GM13976 (cell line): ENCODE measurements at regions not wholly inside any gene's neighbourhood (a gene's known extent, or its start where the extent isn't known, plus 50 kb on each side); places are given as distances from the start of the nearest gene placed in this dataset.

ENCODE experiments used
- DNase-seq: peaks from one replicate; pipeline ENCODE4 v3.0.0; 2012; ENCODE audit warnings: low spot score
- CTCF ChIP-seq: IDR thresholded peaks from 2 replicates; pipeline ENCODE4 v1.5.1; 2012; ENCODE audit warnings: borderline replicate concordance, mild to moderate bottlenecking; ENCODE audit not compliant: insufficient read depth; ENCODE audit errors: extremely low read depth, missing control alignments, control extremely low read depth
- in situ Hi-C: fragments of 300-500 bp; cut with MboI; formaldehyde crosslinking; loops from one replicate; pipeline ENCODE4 v1.12.0; 2022; ENCODE audit warnings: low sequenced_read_pairs, mixed read lengths, inconsistent platforms; ENCODE audit not compliant: unreplicated experiment

GRCh38 chr19:31223740-31224534 lies 125.3 kb downstream of the TSHZ3 start:
- in situ Hi-C loops, result no loop called here
- no peak for DNase-seq

GRCh38 chr19:31220540-31220939 lies 128.7 kb downstream of the TSHZ3 start:
- in situ Hi-C loops, result no loop called here

More at GRCh38 chr19:31223740-31224534, 125.3 kb downstream of the TSHZ3 start:
- TF ChIP-seq CTCF, result no peak

GRCh38 chr19:31214997-31215396 lies 134.2 kb downstream of the TSHZ3 start:
- in situ Hi-C loops, result no loop called here

More at GRCh38 chr19:31220540-31220939, 128.7 kb downstream of the TSHZ3 start:
- no peak for DNase-seq
- no peak for TF ChIP-seq CTCF

GRCh38 chr19:31214086-31214485 lies 135.2 kb downstream of the TSHZ3 start:
- DNase-seq, result no peak
- in situ Hi-C loops, result no loop called here
- no peak for TF ChIP-seq CTCF

More at GRCh38 chr19:31214997-31215396, 134.2 kb downstream of the TSHZ3 start:
- DNase-seq, result no peak
- TF ChIP-seq CTCF, result no peak

- in situ Hi-C loops, result no loop called here
- no peak for DNase-seq
- no peak for TF ChIP-seq CTCF
Measured at GRCh38 chr19:31211088-31211487, 138.1 kb downstream of the TSHZ3 start.

- no peak for DNase-seq
- in situ Hi-C loops, result no loop called here
- TF ChIP-seq CTCF, result no peak
Measured at GRCh38 chr19:31205887-31206518, 143.2 kb downstream of the TSHZ3 start.
